Retina (tissue), 1 donor: ENCODE measurements at regions not wholly inside any gene's neighbourhood (a gene's known extent, or its start where the extent isn't known, plus 50 kb on each side); places are given as distances from the start of the nearest gene placed in this dataset.

Experiments used
- DNase-seq: peaks from one replicate; pipeline ENCODE4 v3.0.0-alpha.2; 2016

GRCh38 chr3:27945229-27945628 lies 223.1 kb upstream of the EOMES start:
- no peak for DNase-seq

GRCh38 chr3:27960133-27960532 lies 238.0 kb upstream of the EOMES start:
- DNase-seq: no peak

GRCh38 chr3:27963519-27963918 lies 241.4 kb upstream of the EOMES start:
- no peak for DNase-seq

- DNase-seq: no peak
Measured at GRCh38 chr3:27971600-27971999, 249.5 kb upstream of the EOMES start.

- no peak for DNase-seq
Measured at GRCh38 chr3:27976933-27977332, 254.8 kb upstream of the EOMES start.

- DNase-seq: no peak
Measured at GRCh38 chr3:27978440-27978839, 256.3 kb upstream of the EOMES start.

GRCh38 chr3:27985369-27986035 lies 255.9 kb upstream of the CMC1 start:
- DNase-seq: no peak

GRCh38 chr3:27986234-27986879 lies 255.1 kb upstream of the CMC1 start:
- DNase-seq: no peak

GRCh38 chr3:27990324-27990723 lies 251.1 kb upstream of the CMC1 start:
- DNase-seq: peak; percentile 4

- DNase-seq: no peak
Measured at GRCh38 chr3:27990837-27991236, 250.6 kb upstream of the CMC1 start.

GRCh38 chr3:27993051-27993450 lies 248.4 kb upstream of the CMC1 start:
- peak; percentile 22 for DNase-seq

- no peak for DNase-seq
Measured at GRCh38 chr3:28000608-28001007, 240.8 kb upstream of the CMC1 start.

- no peak for DNase-seq
Measured at GRCh38 chr3:28008235-28008634, 233.2 kb upstream of the CMC1 start.

GRCh38 chr3:28012830-28013229 lies 228.6 kb upstream of the CMC1 start:
- no peak for DNase-seq

GRCh38 chr3:28013864-28014473 lies 227.4 kb upstream of the CMC1 start:
- no peak for DNase-seq

GRCh38 chr3:28018925-28019718 lies 222.3 kb upstream of the CMC1 start:
- DNase-seq: no peak

- DNase-seq: no peak
Measured at GRCh38 chr3:28019740-28020139, 221.7 kb upstream of the CMC1 start.

GRCh38 chr3:28022916-28023315 lies 218.5 kb upstream of the CMC1 start:
- no peak for DNase-seq

GRCh38 chr3:28028554-28028953 lies 212.9 kb upstream of the CMC1 start:
- peak; percentile 60 for DNase-seq

GRCh38 chr3:28033059-28033784 lies 208.2 kb upstream of the CMC1 start:
- DNase-seq: no peak

- no peak for DNase-seq
Measured at GRCh38 chr3:28036599-28037575, 204.5 kb upstream of the CMC1 start.

- no peak for DNase-seq
Measured at GRCh38 chr3:28039234-28039633, 202.2 kb upstream of the CMC1 start.
